ENCODE measurements at regions not wholly inside any gene's neighbourhood (a gene's known extent, or its start where the extent isn't known, plus 50 kb on each side); places are given as distances from the start of the nearest gene placed in this dataset.

DNA sequence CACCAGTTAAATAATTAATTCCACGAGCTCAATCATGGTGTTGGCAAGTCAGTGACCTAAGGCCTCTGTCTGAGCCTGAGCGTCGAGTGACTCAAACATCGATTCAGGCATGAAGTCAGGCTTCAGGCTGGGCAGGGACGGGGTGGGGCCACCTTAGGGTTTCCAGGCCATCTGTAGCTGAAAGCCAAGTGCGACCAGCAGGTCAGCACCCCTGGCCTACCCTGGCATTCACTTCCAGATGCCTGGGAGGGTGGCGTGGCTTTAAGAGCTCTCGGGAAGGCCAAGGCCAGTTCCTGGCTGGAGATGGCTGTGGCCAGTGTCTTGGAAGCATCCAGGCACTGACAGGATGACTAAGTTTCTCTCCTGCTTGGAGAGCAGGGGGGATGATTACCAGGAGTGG, 113.4 kb downstream of the DACT2 start:
- TF ChIP-seq ZNF274 (IDR thresholded peaks at IDR 0.05; ENCODE audit: low read depth, low read length) (no peak), POLR2A (IDR thresholded peaks at IDR 0.05; ENCODE audit: borderline replicate concordance, extremely low read depth, insufficient read depth, insufficient read length) (no peak), CEBPB (IDR thresholded peaks at IDR 0.05; ENCODE audit: low read depth) (no peak), EZH2 (IDR thresholded peaks at IDR 0.05) (no peak), POLR2AphosphoS5 (IDR thresholded peaks at IDR 0.05; ENCODE audit: low read depth, low read length) (no peak), FOSL1 (IDR thresholded peaks at IDR 0.05; ENCODE audit: low read depth) (no peak), RAD21 (IDR thresholded peaks at IDR 0.05; ENCODE audit: low read depth) (no peak), EZH2phosphoT487 (IDR thresholded peaks at IDR 0.05; ENCODE audit: borderline replicate concordance) (no peak), EGR1 (IDR thresholded peaks at IDR 0.05; ENCODE audit: low read depth) (no peak)
- TF ChIP-seq, protein P1, sequence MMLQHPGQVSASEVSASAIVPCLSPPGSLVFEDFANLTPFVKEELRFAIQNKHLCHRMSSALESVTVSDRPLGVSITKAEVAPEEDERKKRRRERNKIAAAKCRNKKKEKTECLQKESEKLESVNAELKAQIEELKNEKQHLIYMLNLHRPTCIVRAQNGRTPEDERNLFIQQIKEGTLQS (IDR thresholded peaks at IDR 0.05): no peak
- TF ChIP-seq, protein P2, sequence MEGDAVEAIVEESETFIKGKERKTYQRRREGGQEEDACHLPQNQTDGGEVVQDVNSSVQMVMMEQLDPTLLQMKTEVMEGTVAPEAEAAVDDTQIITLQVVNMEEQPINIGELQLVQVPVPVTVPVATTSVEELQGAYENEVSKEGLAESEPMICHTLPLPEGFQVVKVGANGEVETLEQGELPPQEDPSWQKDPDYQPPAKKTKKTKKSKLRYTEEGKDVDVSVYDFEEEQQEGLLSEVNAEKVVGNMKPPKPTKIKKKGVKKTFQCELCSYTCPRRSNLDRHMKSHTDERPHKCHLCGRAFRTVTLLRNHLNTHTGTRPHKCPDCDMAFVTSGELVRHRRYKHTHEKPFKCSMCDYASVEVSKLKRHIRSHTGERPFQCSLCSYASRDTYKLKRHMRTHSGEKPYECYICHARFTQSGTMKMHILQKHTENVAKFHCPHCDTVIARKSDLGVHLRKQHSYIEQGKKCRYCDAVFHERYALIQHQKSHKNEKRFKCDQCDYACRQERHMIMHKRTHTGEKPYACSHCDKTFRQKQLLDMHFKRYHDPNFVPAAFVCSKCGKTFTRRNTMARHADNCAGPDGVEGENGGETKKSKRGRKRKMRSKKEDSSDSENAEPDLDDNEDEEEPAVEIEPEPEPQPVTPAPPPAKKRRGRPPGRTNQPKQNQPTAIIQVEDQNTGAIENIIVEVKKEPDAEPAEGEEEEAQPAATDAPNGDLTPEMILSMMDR (IDR thresholded peaks at IDR 0.05 in 2 of 3, conservative IDR thresholded peaks at IDR 0.05 in 1 of 3; ENCODE audit: borderline replicate concordance in 1 of 3, insufficient read depth in 1 of 3, low read depth in 2 of 3, low read length in 2 of 3): no peak
- TF ChIP-seq, protein P3, sequence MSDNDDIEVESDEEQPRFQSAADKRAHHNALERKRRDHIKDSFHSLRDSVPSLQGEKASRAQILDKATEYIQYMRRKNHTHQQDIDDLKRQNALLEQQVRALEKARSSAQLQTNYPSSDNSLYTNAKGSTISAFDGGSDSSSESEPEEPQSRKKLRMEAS (IDR thresholded peaks at IDR 0.05): no peak
- TF ChIP-seq, protein P4, sequence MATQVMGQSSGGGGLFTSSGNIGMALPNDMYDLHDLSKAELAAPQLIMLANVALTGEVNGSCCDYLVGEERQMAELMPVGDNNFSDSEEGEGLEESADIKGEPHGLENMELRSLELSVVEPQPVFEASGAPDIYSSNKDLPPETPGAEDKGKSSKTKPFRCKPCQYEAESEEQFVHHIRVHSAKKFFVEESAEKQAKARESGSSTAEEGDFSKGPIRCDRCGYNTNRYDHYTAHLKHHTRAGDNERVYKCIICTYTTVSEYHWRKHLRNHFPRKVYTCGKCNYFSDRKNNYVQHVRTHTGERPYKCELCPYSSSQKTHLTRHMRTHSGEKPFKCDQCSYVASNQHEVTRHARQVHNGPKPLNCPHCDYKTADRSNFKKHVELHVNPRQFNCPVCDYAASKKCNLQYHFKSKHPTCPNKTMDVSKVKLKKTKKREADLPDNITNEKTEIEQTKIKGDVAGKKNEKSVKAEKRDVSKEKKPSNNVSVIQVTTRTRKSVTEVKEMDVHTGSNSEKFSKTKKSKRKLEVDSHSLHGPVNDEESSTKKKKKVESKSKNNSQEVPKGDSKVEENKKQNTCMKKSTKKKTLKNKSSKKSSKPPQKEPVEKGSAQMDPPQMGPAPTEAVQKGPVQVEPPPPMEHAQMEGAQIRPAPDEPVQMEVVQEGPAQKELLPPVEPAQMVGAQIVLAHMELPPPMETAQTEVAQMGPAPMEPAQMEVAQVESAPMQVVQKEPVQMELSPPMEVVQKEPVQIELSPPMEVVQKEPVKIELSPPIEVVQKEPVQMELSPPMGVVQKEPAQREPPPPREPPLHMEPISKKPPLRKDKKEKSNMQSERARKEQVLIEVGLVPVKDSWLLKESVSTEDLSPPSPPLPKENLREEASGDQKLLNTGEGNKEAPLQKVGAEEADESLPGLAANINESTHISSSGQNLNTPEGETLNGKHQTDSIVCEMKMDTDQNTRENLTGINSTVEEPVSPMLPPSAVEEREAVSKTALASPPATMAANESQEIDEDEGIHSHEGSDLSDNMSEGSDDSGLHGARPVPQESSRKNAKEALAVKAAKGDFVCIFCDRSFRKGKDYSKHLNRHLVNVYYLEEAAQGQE (IDR thresholded peaks at IDR 0.05; ENCODE audit: low read depth): no peak
